Liver (tissue), 7 donors: ENCODE measurements at regions not wholly inside any gene's neighbourhood (a gene's known extent, or its start where the extent isn't known, plus 50 kb on each side); places are given as distances from the start of the nearest gene placed in this dataset.

Source experiments
- DNase-seq: peaks from one replicate; pipeline ENCODE4 v3.0.0-alpha.2; 2017; ENCODE audit warnings: low spot score
- H3K27ac ChIP-seq, 2 donors: one replicate each; pipeline ENCODE4 v1.7.0; 2013; ENCODE audit warnings: inconsistent platforms in 2 of 2, low read length in 2 of 2, control low read depth in 1 of 2, low read depth in 1 of 2, mild to moderate bottlenecking in 1 of 2
- H3K27me3 ChIP-seq, 4 donors: one replicate each; pipeline versions ENCODE4 v1.6.1 to v1.7.0; 2013; ENCODE audit warnings: low read length in 3 of 4, inconsistent platforms in 1 of 4, mild to moderate bottlenecking in 1 of 4, moderate library complexity in 1 of 4; ENCODE audit not compliant: control insufficient read depth in 4 of 4, insufficient read depth in 4 of 4
- H3K36me3 ChIP-seq, 4 donors: one replicate each; pipeline versions ENCODE4 v1.6.1 to v1.7.0; 2013; ENCODE audit warnings: low read length in 3 of 4, mild to moderate bottlenecking in 3 of 4, low read depth in 1 of 4, moderate library complexity in 1 of 4; ENCODE audit not compliant: control insufficient read depth in 4 of 4, insufficient read depth in 3 of 4
- H3K4me1 ChIP-seq, 4 donors: one replicate each; pipeline versions ENCODE4 v1.6.1 to v1.7.0; 2013; ENCODE audit warnings: low read length in 3 of 4, mild to moderate bottlenecking in 3 of 4, moderate library complexity in 1 of 4; ENCODE audit not compliant: control insufficient read depth in 4 of 4, insufficient read depth in 4 of 4
- H3K4me3 ChIP-seq, 3 donors: one replicate each; pipeline versions ENCODE4 v1.6.1 to v1.7.0; 2013; ENCODE audit warnings: low read length in 3 of 3, control low read depth in 1 of 3, low read depth in 1 of 3, mild to moderate bottlenecking in 1 of 3
- H3K9ac ChIP-seq, 2 donors: one replicate each; pipeline ENCODE4 v1.7.0; 2013; ENCODE audit warnings: low read length in 2 of 2, mild to moderate bottlenecking in 2 of 2, moderate library complexity in 2 of 2, control low read depth in 1 of 2, low read depth in 1 of 2
- H3K9me3 ChIP-seq, 4 donors: one replicate each; pipeline versions ENCODE4 v1.6.1 to v1.7.0; 2013; ENCODE audit warnings: low read length in 3 of 4; ENCODE audit not compliant: control insufficient read depth in 4 of 4
- EGR1 ChIP-seq, 2 donors: IDR thresholded peaks; 2 replicates each; pipeline ENCODE4 v1.6.1; 2016 to 2018; ENCODE audit warnings: antibody characterized with exemption in 2 of 2, low read depth in 2 of 2
- FOXA1 ChIP-seq: IDR thresholded peaks from 2 replicates; pipeline ENCODE4 v1.6.1; 2016; ENCODE audit warnings: antibody characterized with exemption
- FOXA2 ChIP-seq: IDR thresholded peaks from 2 replicates; pipeline ENCODE4 v1.6.1; 2016; ENCODE audit warnings: antibody characterized with exemption
- HNF4A ChIP-seq, 2 donors: conservative IDR thresholded peaks; 2 replicates each; pipeline ENCODE4 v1.6.1; 2016; ENCODE audit warnings: antibody characterized with exemption in 2 of 2, mild to moderate bottlenecking in 2 of 2
- MAX ChIP-seq: IDR thresholded peaks from 2 replicates; pipeline ENCODE4 v1.6.1; 2016; ENCODE audit warnings: antibody characterized with exemption
- NR2F2 ChIP-seq: IDR thresholded peaks from 2 replicates; pipeline ENCODE4 v1.6.1; 2016; ENCODE audit warnings: antibody characterized with exemption
- RAD21 ChIP-seq, 2 donors: IDR thresholded peaks; 2 replicates each; pipeline ENCODE4 v1.6.1; 2016; ENCODE audit warnings: antibody characterized with exemption in 2 of 2, mild to moderate bottlenecking in 2 of 2
- REST ChIP-seq: IDR thresholded peaks from 2 replicates; pipeline ENCODE4 v1.6.1; 2016; ENCODE audit warnings: antibody characterized with exemption, mild to moderate bottlenecking
- RXRA ChIP-seq, 2 donors: IDR thresholded peaks; 2 replicates each; pipeline ENCODE4 v1.6.1; 2017 to 2018; ENCODE audit warnings: antibody characterized with exemption in 2 of 2, mild to moderate bottlenecking in 1 of 2
- SP1 ChIP-seq: IDR thresholded peaks from 2 replicates; pipeline ENCODE4 v1.6.1; 2018; ENCODE audit warnings: antibody characterized with exemption, mild to moderate bottlenecking
- TAF1 ChIP-seq: conservative IDR thresholded peaks from 2 replicates; pipeline ENCODE4 v1.6.1; 2016; ENCODE audit warnings: antibody characterized with exemption, mild to moderate bottlenecking
- WGBS: extraction: QIAGEN DNeasy Blood & Tissue Kit; methylation state at CpG from one replicate; pipeline ENCODE4 v1.1.7; 2013; 5-methylcytosine and 5-hydroxymethylcytosine counted together
- donor health status: healthy.
- donor health status: healthy.
- donor health status: healthy.
- donor health status: healthy.

GRCh38 chr21:28240586-28240985 is 752.1 kb downstream of the LTN1 start:
- H3K4me1 ChIP-seq: no peaks in the 10 kb centered on the region
- 63% methylated on average over 2 of the region's 2 CpGs for WGBS
- no peaks in the 10 kb centered on the region for H3K9me3 ChIP-seq
- no peaks in the 10 kb centered on the region for H3K36me3 ChIP-seq
- DNase-seq: no peak
- H3K9ac ChIP-seq: no peak overlapping the region
- TF ChIP-seq MAX (no peak), RXRA (IDR thresholded peaks at IDR 0.05) (peak in 1 of 2 donors; percentile 31)
- H3K4me3 ChIP-seq: no peak overlapping the region
- H3K27me3 ChIP-seq: no peaks in the 10 kb centered on the region
- no peak overlapping the region for H3K27ac ChIP-seq

- H3K4me1 ChIP-seq: no peaks in the 10 kb centered on the region
- no peaks in the 10 kb centered on the region for H3K27me3 ChIP-seq
- no peak for TF ChIP-seq EGR1 (IDR thresholded peaks at IDR 0.05; ENCODE audit: low read depth in 2 of 2)
- peak; percentile 79 for TF ChIP-seq NR2F2
- no peak overlapping the region for H3K27ac ChIP-seq
- H3K4me3 ChIP-seq: no peak overlapping the region
- H3K9ac ChIP-seq: no peak overlapping the region
- 73% methylated on average over 2 of the region's 2 CpGs for WGBS
- H3K9me3 ChIP-seq: no peaks in the 10 kb centered on the region
- no peaks in the 10 kb centered on the region for H3K36me3 ChIP-seq
- DNase-seq: no peak
Observed at GRCh38 chr21:28239340-28239739, 753.3 kb downstream of the LTN1 start.

- Histone ChIP-seq H3K4me3 (no peak overlapping the region), H3K27ac (no peak overlapping the region), H3K9ac (no peak overlapping the region), H3K36me3 (no peaks in the 10 kb centered on the region), H3K9me3 (no peaks in the 10 kb centered on the region), H3K4me1 (no peaks in the 10 kb centered on the region), H3K27me3 (no peaks in the 10 kb centered on the region)
- TF ChIP-seq SP1: no peak
- TF ChIP-seq HNF4A (conservative IDR thresholded peaks at IDR 0.05): no peak
- TF ChIP-seq NR2F2: no peak
- TF ChIP-seq TAF1: no peak
- TF ChIP-seq FOXA1: no peak
- TF ChIP-seq FOXA2: no peak
- TF ChIP-seq EGR1 (IDR thresholded peaks at IDR 0.05; ENCODE audit: low read depth in 2 of 2): no peak
- TF ChIP-seq REST: no peak
- WGBS: 97% methylated on average over 2 of the region's 2 CpGs
- no peak for DNase-seq
Observed at GRCh38 chr21:28237661-28238060, 755.0 kb downstream of the LTN1 start.

GRCh38 chr21:28235169-28235895 is 757.3 kb downstream of the LTN1 start:
- Histone ChIP-seq H3K9me3 (no peaks in the 10 kb centered on the region), H3K27me3 (no peaks in the 10 kb centered on the region), H3K4me3 (no peak overlapping the region), H3K9ac (no peak overlapping the region), H3K4me1 (no peaks in the 10 kb centered on the region), H3K36me3 (no peaks in the 10 kb centered on the region), H3K27ac (no peak overlapping the region)
- 74% methylated on average over 3 of the region's 3 CpGs for WGBS
- TF ChIP-seq FOXA1: no peak
- peak in 1 of 2 donors; percentile 27 for TF ChIP-seq RAD21 (IDR thresholded peaks at IDR 0.05)
- DNase-seq: no peak
